ENCODE measurements at regions not wholly inside any gene's neighbourhood (a gene's known extent, or its start where the extent isn't known, plus 50 kb on each side); places are given as distances from the start of the nearest gene placed in this dataset.

DNA sequence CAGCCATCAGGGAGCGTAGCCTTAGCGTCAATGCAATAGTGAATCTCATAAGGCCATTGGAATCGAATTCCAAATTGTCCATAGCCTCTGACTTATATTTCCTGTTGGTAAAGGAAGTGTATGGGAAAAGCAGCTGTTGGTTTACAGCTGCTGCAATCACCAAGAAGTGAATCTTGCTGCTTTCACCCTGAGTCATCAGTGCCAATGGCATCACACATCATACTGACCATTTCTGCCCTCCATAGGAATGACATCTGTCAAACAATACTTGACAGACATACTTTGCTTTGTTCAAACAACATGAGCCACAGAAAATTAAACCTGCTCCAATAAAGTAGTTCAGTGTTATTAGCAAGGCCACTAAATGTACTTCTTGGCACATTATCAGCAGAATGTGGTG, 111.2 kb upstream of the KLHL29 start:
- TF ChIP-seq, protein P1, sequence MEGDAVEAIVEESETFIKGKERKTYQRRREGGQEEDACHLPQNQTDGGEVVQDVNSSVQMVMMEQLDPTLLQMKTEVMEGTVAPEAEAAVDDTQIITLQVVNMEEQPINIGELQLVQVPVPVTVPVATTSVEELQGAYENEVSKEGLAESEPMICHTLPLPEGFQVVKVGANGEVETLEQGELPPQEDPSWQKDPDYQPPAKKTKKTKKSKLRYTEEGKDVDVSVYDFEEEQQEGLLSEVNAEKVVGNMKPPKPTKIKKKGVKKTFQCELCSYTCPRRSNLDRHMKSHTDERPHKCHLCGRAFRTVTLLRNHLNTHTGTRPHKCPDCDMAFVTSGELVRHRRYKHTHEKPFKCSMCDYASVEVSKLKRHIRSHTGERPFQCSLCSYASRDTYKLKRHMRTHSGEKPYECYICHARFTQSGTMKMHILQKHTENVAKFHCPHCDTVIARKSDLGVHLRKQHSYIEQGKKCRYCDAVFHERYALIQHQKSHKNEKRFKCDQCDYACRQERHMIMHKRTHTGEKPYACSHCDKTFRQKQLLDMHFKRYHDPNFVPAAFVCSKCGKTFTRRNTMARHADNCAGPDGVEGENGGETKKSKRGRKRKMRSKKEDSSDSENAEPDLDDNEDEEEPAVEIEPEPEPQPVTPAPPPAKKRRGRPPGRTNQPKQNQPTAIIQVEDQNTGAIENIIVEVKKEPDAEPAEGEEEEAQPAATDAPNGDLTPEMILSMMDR (IDR thresholded peaks at IDR 0.05; ENCODE audit: low read depth, low read length, poor library complexity, severe bottlenecking), result no peak
- no peak for TF ChIP-seq EZH2phosphoT487 (IDR thresholded peaks at IDR 0.05; ENCODE audit: borderline replicate concordance, low read length)
